GM21528 (cell line): ENCODE measurements at regions not wholly inside any gene's neighbourhood (a gene's known extent, or its start where the extent isn't known, plus 50 kb on each side); places are given as distances from the start of the nearest gene placed in this dataset.
A peak's percentile ranks its signal among the peaks of the same experiment; 100 is the strongest.
"Not testable (repeated sequence)": the region's sequence is repeated elsewhere in the genome, so short reads cannot be mapped to it uniquely, and the experiment has no call there.

Source experiments
- ATAC-seq: cut with Tn5 transposase; IDR thresholded peaks from one replicate; pipeline ENCODE4 v1.9.1; 2021; ENCODE audit warnings: mild to moderate bottlenecking, moderate library complexity; ENCODE audit not compliant: unreplicated experiment, low FRiP score

DNA sequence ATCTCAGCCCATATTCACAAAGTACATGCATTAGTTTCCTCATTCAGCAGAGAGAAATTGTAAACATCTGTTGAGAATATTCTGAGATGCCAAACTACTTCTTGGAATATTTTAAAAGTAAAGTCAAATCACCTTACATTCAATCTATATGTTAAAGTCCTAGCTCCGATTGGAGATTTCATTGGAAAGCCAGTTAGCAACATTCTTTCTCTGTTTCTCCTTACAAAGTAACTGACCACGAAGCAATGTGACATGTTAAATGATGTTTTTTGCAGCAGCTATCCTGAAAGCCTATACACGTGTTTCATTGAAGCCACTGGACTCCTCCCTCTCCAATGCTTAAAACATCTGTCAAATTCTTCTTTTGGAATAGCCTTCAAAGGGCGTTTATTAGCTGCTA is 379.1 kb upstream of the CCNH start:
- no peak for ATAC-seq

DNA sequence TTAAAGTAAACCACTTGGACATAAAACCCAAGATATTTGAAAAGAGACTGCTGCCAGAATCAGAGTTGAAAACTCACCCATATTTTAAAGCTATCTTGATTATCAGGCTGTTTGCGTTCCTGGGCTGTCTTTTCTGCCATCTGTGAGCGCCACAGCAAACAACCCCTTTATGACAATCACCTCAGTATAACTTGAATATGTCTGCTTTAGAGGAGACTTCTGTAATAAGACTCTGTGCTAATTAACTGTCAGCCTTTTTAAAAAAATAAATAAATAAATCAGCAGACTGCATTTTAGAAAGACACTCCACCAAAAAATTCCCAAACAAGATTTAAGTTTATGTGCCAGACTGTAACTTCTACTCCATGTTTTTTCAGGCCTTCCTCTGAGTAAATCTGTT is 375.7 kb upstream of the CCNH start:
- no peak for ATAC-seq

DNA sequence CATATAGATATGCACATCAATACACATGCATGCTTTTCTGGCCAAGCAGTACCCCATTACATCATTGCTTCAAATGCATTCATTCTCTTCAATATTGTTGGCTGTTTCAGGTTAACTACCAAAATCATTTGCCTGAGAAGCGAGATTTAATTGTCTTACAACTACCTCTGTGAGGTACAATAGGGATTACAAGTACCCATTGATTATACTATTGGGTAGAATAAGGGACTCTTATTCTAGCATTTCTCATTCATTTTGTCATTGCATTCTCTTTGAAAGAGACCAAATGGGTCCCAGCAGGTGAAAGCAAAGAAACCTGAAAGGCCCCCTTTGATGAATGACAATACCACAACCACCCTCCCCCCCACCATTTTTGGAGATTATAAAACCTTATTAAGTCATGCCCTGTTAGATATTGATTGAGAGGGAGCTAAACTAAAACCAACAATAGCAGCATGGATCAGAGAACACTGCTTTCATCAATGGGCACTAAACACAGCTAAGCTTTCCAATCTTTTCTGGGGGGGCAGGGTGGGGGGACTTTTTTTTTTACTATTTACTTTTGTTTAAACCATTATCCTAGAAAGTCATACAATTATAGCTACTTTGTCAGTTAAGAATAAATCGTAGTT is 375.0 kb upstream of the CCNH start:
- no peak for ATAC-seq

DNA sequence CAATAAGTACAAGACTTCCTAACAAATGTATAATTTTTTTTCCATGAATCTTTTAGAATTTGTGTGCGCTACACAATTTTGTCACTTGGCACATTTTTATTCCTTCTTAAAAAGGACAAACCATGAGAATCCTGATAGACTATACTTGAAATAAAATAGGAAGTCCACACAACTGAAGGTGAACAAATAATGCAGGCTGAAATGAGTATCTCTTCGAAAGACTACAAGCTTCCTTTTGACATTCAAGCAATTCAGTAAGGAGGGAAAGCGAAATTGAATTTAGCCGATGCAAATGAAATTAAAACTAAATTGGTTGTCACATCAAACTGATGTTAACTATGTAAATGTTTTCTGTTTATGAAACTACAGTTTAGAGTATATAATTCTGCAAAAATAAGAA is 374.4 kb upstream of the CCNH start:
- no peak for ATAC-seq

DNA sequence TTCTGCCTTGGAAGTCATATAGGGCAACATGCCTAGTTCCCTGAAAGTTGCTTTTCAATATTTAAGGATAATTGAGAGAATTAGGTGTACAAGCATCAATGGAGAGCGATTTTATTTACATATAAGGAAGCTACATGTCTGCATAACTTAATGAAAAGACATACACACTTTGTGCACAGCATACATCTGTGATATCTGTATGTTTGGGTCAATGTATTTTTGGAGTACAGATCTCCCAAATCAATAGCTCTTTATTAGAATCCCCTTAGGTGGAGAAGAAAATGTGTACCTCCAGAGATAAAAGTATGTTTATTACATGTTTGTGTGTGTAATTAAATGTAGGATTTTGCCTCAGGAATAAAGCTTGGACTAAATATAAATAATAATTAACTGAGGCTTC is 373.7 kb upstream of the CCNH start:
- ATAC-seq, result no peak

DNA sequence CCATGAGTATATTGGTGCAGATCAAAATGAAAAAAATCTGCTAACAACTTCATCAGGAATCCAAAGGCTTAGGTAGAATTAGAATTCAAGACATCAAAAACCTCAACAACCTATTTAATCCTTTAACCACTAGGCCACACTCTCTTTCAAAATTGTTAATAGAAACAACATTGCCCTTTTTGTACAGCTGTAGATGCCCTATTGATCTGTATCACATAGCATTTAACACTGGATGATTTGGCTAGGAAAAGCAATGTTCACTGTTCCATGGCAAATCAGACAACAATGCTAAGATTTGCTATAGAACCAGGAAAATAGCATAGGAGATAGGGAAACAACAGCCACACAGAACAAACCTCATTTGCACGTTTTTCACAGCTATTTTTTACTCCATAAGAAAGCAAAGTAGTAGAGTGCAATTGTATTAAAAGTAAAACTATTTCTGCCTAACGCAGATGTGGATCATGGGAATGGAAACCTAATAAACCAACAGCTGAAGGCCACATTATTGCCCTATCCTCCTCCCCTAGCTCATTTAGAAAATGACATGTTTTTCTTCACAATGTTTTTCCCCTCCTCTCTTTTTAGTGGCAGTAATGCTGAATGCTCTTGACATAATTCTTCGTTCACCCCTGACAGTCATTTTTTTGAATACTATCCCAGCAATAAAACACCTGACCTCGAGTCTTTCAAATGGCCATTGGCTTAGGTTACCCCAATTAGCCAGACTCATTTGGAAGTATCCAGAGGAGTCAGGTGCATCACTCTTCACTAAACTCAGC is 373.0 kb upstream of the CCNH start:
- ATAC-seq, result no peak

DNA sequence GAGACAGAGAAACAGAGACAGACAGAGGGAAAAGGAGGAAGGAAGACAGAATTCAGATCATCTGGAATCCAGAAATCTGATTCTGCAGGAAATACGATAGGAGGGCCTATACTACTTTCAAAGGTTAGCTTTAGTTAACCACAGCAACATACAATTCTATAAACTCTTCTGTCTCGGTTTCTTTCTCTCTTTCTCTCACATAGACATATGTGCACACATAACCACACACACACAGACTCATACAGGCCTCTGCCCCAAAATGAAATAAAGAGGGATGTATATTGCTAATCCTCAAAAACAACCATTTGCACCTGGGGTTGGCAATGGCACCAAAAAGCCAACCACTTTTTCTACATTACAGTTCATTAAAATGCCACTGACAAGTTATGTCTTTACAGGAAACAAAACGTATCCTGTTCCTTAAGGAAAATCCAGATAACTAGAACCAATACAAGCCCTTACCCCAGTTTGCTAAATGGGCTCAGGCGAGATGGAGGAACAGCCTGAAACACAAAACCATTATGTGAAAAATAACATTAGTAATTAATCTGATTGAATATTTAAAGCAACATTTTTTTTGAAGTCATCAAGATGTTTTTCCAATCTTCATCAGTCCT is 372.3 kb upstream of the CCNH start:
- no peak for ATAC-seq

DNA sequence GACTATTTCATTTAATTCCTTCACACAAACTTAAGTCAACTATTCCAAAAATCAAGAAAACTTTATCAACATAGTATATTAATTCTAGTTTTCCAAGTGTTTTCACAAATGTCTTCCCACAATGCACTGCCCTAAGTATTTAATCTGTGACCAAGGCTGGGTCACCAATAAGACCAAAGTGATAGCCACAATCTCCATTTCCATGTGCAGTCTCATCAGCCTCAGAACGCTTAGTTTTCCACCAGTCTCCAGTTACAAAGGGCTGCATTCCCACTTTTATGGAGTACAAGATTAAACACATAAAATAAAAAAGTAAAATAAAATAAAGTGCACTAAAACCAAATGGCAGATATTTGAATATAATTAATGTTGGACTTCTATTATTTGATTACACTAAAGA is 371.6 kb upstream of the CCNH start:
- ATAC-seq, result no peak

DNA sequence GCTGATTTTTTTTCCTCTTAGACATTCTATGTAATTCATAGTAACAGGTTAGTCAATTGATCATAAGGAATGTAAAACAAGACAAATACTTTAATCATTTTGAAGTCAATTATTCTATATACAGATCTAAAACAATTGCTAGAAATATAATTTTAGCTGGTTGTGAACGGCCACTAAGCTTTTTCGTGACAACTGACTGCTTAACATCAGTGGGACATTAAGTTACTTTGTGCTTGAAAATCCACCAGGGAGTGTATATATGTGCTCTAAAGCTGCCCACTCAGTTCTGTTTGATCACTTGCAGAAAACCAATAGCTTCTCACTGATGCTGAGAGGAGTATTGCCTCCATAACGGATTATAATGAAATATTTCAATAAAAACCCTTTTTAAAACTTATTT is 370.2 kb upstream of the CCNH start:
- no peak for ATAC-seq

DNA sequence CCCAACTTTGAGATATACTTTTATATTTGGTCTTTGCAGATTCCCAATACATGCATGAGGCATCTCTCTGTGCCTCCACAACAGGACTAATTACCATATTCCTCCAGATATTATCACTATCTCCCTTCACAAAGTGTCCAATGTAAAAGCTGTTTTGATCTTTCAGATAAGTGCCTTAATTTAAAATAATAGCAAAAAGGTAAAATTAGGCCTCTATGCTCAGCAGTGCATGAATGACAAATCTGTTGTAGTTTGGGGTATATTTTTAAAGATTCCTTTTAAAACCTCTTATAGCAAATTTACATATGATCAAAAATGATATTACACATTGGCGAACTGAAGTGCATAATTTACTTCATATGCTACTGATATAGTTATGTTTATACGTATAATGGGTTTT is 369.2 kb upstream of the CCNH start:
- no peak for ATAC-seq

DNA sequence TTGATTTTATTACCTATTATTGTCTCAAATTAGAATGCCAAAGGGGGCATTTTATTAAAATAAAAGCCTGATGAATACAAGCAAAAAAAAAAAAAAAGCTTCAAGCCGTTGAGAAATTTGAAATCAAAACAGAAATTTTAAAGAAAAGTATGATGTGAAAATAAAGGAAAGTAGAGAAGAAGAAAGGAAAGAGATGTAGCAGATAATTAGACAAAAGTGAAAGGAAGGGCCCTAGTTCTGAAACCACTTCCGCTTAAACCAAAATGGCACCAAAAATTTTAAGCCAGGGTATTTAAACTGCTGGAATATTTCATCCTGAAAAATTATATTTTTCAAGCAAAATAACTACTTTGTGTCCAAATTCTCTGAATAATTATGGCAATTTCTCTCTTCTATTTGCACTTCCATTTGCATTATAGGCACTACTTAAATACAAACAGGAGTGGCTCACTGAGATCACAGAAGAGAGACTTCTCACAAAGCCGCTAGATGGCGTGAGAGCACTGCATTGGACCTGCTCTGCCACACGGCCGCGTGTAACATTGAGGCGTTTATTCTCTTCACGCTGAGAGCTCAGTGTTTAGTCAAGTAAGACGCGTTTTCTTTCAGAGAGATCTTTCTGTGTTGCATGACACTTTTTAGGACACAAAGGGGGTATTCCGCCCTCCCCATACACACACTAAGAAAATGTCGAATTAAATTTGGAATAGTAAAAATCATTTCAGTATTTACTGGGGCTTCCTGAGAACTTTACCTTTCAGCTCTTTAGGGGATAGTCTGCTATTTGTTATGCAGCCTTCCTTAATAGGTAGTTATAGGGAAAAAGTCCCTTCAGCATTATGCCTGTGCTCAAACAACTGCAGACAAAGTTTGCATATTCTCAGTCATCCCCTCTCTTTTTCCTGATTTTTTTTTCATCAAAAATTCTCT is 368.4 kb upstream of the CCNH start:
- ATAC-seq, result peak; percentile 100

DNA sequence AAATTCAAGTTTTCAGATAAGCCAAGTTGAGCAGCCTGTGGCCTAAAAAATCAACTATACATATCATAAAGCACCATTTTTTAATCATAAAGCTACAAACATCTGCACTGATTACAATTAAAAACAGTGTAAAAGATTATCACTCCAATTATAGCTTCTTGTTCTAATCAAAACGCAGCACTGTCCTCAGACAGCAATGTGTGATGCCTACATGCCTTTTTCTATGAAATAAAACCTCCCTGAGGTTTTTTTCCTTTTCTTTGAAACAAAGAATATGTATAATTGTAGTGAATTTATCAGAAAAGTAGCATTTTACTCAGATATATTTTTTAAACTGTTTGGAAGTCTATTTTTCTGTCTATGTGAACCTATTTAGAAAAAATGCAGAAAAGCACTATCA is 366.1 kb upstream of the CCNH start:
- ATAC-seq, result no peak

DNA sequence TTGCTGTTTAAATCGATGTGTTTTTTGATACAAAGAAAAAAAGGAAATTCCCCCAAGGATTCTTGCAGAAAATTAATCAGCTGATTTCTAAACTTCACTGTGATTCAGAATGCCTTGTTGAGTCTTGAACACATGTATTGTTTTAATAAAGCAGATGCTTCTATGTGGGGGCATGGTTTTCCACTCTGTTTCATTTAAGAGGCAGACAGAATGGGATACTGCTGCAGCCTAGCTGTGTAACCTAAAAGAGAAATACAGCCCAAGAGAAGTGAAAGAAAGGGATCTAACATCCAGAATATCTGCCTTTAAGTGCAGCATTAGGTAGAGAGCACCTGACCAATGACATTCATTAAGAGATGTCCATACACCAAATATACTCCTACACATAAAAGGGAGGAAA is 365.1 kb upstream of the CCNH start:
- ATAC-seq, result no peak

DNA sequence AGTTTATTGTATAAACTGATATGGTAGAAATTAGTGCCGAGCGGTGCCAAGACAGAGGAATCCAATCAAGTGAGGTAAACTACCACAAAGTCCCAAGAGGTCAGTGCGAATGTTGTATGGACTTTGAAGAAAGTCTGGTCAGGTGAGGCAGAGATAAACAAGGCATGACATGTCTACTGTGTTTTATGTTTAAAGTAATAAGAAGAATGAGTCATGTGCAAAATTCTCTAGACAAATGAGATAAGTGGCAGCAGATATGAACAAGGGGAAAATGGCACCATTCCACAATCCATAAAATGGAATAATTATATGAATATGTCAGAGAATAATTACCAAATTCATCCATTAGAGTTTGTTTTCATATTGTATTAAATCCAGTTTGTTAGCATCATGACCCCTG is 364.1 kb upstream of the CCNH start:
- no peak for ATAC-seq

DNA sequence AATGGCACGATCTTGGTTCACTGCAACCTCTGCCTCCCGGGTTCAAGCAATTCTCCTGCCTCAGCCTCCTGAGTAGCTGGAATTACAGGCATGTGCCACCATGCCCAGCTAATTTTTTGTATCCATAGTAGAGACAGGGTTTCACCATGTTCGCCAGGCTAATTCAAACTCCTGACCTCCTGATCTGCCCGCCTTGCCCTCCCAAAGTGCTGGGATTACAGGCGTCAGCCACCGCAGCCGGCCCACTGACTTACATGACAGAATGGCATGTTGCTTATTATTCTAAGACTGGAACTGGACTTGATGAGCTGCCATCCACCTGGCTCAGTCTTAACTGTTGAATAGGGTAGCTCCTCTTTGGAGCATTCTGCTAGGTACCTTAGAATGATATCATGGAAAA is 363.6 kb upstream of the CCNH start:
- not testable (repeated sequence) for ATAC-seq

DNA sequence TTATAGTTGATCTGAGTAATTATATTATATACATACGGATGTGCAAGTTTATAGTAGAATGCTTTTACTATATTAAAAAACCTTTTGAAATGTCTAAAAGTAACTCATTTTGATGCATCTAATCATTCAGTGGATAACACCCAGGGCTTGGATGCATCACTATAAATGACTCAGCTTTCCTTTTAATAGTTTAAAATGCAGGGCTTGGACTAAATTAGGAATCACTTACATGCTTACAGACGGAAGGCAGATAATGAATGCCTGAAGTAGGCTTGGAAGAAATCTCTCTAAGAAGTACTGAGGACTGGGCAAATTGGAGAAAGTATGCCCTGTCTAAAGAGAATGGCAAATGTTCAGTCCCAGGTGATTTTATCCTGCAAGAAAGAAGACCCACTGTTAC is 362.5 kb upstream of the CCNH start:
- no peak for ATAC-seq

DNA sequence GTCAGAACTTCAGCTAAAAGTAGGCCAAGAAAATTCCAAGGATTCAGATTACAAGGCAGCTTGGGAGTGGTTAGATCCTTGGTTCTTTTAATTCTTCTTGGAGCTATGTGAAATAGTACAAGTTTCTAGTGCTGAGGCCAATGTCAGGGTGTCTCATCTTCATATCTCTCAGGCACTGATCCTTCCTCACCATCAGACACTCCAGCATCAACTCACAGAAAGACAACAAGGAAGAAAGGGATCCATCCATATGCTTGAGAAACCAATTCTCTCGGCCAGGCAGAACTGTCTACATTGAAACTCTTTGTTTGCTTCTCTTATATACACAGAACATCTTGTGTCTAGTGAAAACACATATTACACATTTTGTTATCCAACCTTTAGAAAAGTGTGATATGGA is 362.1 kb upstream of the CCNH start:
- no peak for ATAC-seq

DNA sequence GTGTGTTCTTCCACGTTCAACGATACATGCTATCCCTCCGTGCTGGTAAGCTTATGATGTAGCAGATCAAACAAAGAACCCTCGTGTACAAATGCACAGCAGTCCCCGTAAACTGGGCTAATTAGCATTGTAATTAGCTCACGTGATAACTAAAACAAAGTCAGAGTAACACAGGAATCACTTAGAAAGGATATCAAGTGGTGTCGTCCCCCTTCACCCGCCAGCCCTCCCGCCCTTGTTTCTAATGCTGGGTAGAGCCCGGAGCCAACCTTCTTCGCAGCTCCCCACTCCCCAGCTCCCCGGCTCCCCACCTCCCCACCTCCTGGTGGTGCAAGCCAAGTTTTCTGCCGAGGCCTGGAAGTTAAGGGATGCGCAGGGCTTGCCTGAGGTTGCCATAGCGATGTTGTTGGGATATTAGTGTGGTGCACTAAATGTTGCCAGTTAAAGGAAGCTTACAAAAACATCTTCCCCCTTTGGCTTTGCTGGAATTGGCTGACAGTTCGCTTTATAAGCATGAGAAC is 357.9 kb upstream of the CCNH start:
- no peak for ATAC-seq

DNA sequence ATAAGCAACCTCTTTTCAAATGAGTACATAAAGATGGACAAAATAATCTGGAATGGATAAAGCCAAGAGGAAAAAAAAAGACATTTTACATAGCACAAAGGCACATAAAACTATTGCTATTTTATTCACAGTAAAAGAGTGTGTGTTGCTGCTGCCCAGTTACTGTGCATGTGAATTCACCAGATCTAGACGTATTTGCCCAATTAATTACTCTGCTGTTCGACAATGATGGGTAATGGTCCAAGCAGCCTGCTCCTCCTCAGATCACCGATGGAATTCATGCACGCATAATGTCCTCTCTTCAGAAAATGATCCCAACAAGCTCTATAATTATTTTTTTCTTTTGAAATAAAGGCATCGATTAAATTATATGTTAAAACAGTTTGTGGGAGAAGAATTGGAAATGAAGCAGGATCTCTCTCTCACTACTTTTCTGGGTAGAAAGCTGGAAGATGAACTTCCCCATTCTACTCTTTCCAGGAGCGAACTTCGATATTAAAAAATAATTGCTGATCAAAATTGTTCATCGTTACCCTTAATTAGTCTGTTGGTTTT is 357.4 kb upstream of the CCNH start:
- ATAC-seq, result no peak

DNA sequence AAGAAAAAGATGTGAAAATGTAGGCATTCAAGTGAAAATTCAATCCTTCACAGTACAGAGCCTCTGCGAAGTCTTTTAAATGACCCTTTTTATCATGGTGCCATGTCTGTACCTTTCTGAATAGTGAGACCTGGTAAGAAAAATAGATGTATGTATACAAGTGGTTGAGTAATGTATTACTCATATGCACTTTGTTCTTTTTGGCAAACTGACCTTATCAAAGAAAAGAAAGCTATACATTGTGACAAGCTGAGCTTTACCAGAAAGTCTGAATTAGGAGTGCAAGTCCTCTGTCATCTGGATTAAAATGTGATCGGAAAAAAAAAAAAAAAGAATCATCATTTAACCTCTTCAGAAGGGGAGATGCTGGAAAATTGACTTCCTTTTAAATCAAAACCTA is 356.4 kb upstream of the CCNH start:
- no peak for ATAC-seq
